Pancreas (tissue), 10 donors: ENCODE measurements at regions not wholly inside any gene's neighbourhood (a gene's known extent, or its start where the extent isn't known, plus 50 kb on each side); places are given as distances from the start of the nearest gene placed in this dataset.

Experiments
- ATAC-seq, 4 donors: fragments of 200-7000 bp; cut with Tn5 transposase; one replicate each; pipeline versions ENCODE4 v1.8.0 to v1.9.1; 2020; ENCODE audit warnings: mild to moderate bottlenecking in 4 of 4, moderate library complexity in 4 of 4
- DNase-seq, 6 donors: peaks; one replicate each; pipeline ENCODE4 v3.0.0-alpha.2; 2020
- FAIRE-seq: peaks from 2 replicates; lab custom pipeline; 2012; peaks lifted over from hg19 to GRCh38; lab: Jason Lieb, UNC
- H3K27ac ChIP-seq, 4 donors: fragments of 200-600 bp; sonication (generic); 1 replicate in 3 of 4; 2 replicates in 1 of 4; pipeline versions ENCODE4 v1.5.0 to v1.8.0; 2020
- H3K27me3 ChIP-seq, 4 donors: fragments of 200-600 bp; one replicate each; pipeline ENCODE4 v1.8.0; 2021
- H3K36me3 ChIP-seq, 3 donors: fragments of 200-600 bp; sonication (generic) in 1 of 3; one replicate each; pipeline versions ENCODE4 v1.5.0 to v1.8.0; 2020 to 2021
- H3K4me1 ChIP-seq, 3 donors: fragments of 200-600 bp; one replicate each; pipeline ENCODE4 v1.8.0; 2021
- H3K4me3 ChIP-seq, 4 donors: fragments of 200-600 bp; sonication (generic) in 2 of 4; one replicate each; pipeline versions ENCODE4 v1.5.0 to v1.8.0; 2020 to 2021
- H3K9me3 ChIP-seq, 4 donors: fragments of 200-600 bp; one replicate each; pipeline ENCODE4 v1.8.0; 2021
- WGBS, 2 donors: extraction: QIAGEN DNeasy Blood & Tissue Kit; methylation state at CpG; one replicate each; pipeline ENCODE4 v1.1.7; 2013; 5-methylcytosine and 5-hydroxymethylcytosine counted together
- intact Hi-C, 3 donors: fragments of 100-400 bp; cut with DNase I; formaldehyde crosslinking; loops; one replicate each; pipeline versions ENCODE4 v1.11.1 to v1.14.2; 2022
- TF ChIP-seq, protein P1 (sequence below), 4 donors: fragments of 200-600 bp; sonication (generic) in 3 of 4; IDR thresholded peaks; one replicate each; pipeline versions ENCODE4 v1.5.0 to v1.8.0; 2021; ENCODE audit warnings: antibody characterized with exemption in 4 of 4
- donor health status: healthy with polysubstance abuse.
- donor health status: DM: no; HTN: no; CAD: no; lungs with moderate emphysema.
- donor health status: DM: no; HTN: no; CAD: no.
- donor health status: control.
- donor health status: control.
- donor health status: Bipolar disorder and iron deficiency.
- donor health status: DM: yes; HTN: yes; CAD: no.
- donor health status: DM: no; HTN: no; CAD: no.
- donor health status: DM: no; HTN: no; CAD: no.
- donor health status: DM: yes; HTN: yes; CAD: no.

DNA sequence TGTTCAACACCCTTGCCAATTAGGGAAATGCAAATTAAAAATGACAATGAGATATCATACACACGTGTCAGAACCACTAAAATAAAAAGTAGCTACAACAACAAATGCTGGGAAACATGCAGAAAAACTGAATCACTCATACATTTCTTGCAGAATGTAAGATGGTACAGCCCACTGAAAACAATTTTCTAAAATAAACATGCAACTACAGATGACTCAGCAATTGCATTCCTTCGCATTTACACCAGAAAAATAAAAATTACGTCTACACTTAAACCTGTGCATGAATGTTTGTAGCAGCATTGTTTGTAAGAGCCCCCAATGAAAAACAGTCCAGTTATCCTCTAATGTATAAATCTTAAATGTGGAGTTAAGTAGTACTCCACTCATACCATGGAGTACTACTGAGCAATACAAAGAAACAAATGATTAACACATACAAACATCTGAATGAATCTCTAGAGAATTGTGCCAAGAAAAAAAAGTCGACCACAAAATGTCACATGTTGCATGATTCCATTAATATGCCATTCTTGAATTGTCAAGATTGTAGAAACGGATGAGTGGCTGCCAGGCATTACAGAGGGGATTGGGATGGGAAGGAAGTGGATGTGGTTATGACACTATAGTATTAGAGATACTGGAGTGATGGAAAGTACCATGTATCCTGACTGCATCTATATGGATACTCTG lies 134.6 kb upstream of the NPSR1 start:
- Histone ChIP-seq H3K4me3 (no peak overlapping the region), H3K27me3 (no peaks in the 10 kb centered on the region), H3K27ac (no peak overlapping the region), H3K9me3 (peaks cover 0 to 4% (median 0%) of the 10 kb centered on the region in 4 donors), H3K36me3 (no peaks in the 10 kb centered on the region), H3K4me1 (no peaks in the 10 kb centered on the region)
- FAIRE-seq (no peak), ATAC-seq (no peak), DNase-seq (no peak)
- intact Hi-C loops, result no loop called here
- TF ChIP-seq, protein P1, sequence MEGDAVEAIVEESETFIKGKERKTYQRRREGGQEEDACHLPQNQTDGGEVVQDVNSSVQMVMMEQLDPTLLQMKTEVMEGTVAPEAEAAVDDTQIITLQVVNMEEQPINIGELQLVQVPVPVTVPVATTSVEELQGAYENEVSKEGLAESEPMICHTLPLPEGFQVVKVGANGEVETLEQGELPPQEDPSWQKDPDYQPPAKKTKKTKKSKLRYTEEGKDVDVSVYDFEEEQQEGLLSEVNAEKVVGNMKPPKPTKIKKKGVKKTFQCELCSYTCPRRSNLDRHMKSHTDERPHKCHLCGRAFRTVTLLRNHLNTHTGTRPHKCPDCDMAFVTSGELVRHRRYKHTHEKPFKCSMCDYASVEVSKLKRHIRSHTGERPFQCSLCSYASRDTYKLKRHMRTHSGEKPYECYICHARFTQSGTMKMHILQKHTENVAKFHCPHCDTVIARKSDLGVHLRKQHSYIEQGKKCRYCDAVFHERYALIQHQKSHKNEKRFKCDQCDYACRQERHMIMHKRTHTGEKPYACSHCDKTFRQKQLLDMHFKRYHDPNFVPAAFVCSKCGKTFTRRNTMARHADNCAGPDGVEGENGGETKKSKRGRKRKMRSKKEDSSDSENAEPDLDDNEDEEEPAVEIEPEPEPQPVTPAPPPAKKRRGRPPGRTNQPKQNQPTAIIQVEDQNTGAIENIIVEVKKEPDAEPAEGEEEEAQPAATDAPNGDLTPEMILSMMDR (IDR thresholded peaks at IDR 0.05), result no peak
- WGBS, 2 donors, result 51 to 63% methylated on average over 5 of the region's 5 CpGs

DNA sequence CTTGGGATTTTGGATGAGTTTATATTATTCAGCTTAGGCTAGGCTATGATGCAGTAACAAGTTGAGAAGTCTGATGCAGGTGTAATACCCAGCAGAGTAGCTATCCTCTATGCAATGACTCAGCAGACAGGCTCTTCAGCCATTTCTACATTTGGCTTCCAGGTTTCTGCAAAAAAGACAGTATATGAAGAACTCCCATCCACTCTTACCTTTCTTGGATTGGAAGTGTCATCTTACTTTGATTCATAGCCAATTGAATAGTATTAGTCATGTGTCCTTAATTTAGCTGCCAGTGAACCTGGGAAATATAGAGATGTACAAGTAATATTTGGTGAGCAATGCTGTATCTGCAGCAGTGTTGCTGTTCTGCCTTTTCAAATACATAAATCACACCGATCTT lies 127.8 kb upstream of the NPSR1 start:
- Histone ChIP-seq H3K27me3 (no peaks in the 10 kb centered on the region), H3K27ac (no peak overlapping the region), H3K36me3 (no peaks in the 10 kb centered on the region), H3K9me3 (peaks cover 0 to 4% (median 0%) of the 10 kb centered on the region in 4 donors), H3K4me1 (no peaks in the 10 kb centered on the region), H3K4me3 (no peak overlapping the region)
- FAIRE-seq (no peak), DNase-seq (no peak), ATAC-seq (no peak)
- TF ChIP-seq, protein P1 (IDR thresholded peaks at IDR 0.05), result no peak
- 61 to 82% methylated on average over 1 of the region's 1 CpG for WGBS, 2 donors
- intact Hi-C loops, result no loop called here

DNA sequence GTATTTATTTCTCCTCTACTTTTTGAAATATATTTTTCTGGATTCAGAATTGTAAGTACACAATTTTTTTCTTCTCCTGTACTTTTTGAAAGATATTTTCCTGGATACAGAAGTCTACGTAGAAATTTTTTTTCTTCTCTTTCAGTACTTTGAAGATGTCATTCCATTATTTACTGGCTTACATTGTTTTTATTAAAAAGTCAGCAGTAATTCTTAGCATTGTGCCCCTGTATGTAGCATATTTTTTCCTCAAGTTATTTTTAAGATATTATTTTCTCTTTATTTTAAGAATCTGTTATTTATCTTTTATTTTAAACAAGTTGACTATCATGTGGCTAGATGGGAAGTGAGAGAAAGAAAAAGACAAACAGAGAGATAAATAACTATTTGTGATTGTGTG lies 119.0 kb upstream of the NPSR1 start:
- H3K9me3 ChIP-seq, result no peaks in the 10 kb centered on the region
- no peaks in the 10 kb centered on the region for H3K36me3 ChIP-seq
- no peak overlapping the region for H3K27ac ChIP-seq
- TF ChIP-seq, protein P1 (IDR thresholded peaks at IDR 0.05), result no peak
- no peak for ATAC-seq
- DNase-seq, result no peak
- H3K4me3 ChIP-seq, result no peak overlapping the region
- 35 to 84% methylated on average over 1 of the region's 1 CpG for WGBS, 2 donors
- intact Hi-C loops, result no loop called here
- no peaks in the 10 kb centered on the region for H3K4me1 ChIP-seq
- FAIRE-seq, result no peak
- H3K27me3 ChIP-seq, result no peaks in the 10 kb centered on the region

DNA sequence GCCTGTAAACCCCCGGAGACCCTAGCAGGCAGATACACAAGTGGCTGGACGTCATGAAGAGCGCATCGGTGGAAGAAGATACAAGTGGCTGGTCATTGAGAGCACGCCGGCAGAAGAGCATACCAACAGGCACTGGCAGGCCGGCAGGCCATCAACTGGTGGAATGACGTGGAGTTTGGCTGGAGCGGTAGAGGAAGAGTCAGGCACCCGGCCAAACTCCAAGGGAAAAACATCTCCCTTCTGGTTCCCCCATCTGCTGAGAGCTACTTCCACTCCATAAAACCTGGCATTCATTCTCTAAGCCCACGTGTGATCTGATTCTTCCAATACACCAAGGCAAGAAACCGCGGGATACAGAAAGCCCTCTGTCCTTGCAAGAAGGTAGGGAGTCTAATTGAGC lies 113.4 kb upstream of the NPSR1 start:
- WGBS, 2 donors, result 81 to 93% methylated on average over 13 of the region's 13 CpGs
- H3K36me3 ChIP-seq, result no peaks in the 10 kb centered on the region
- TF ChIP-seq, protein P1 (IDR thresholded peaks at IDR 0.05), result no peak
- H3K4me1 ChIP-seq, result no peaks in the 10 kb centered on the region
- FAIRE-seq, result no peak
- intact Hi-C loops, result no loop called here
- no peak for ATAC-seq
- H3K27ac ChIP-seq, result no peak overlapping the region
- no peaks in the 10 kb centered on the region for H3K27me3 ChIP-seq
- H3K4me3 ChIP-seq, result no peak overlapping the region
- no peak for DNase-seq
- no peaks in the 10 kb centered on the region for H3K9me3 ChIP-seq

DNA sequence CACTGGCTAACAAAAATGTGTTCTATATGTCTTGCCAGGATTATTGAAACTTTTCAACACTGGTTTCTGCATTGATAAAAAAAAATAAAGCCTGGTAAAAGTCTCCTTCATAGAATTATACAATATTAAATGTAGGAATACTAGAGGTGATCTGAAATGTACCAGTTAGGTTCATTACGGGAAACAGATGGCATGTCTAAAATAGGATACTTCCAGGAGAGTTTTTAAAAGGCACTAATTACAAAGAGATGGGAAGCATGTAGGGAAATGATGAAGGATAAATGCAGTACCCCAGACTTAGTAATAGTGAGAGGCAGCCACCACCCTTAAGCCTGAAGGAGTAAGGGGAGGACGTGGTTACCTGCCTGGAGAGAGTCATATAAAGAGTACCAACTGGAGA lies 107.0 kb upstream of the NPSR1 start:
- Histone ChIP-seq H3K27ac (no peak overlapping the region), H3K27me3 (no peaks in the 10 kb centered on the region), H3K9me3 (no peaks in the 10 kb centered on the region), H3K4me1 (no peaks in the 10 kb centered on the region), H3K4me3 (no peak overlapping the region), H3K36me3 (no peaks in the 10 kb centered on the region)
- 58 to 76% methylated on average over 2 of the region's 2 CpGs for WGBS, 2 donors
- FAIRE-seq, result no peak
- DNase-seq, result no peak
- no peak for ATAC-seq
- TF ChIP-seq, protein P1 (IDR thresholded peaks at IDR 0.05), result no peak
- intact Hi-C loops, result no loop called here
